ENCODE measurements at regions not wholly inside any gene's neighbourhood (a gene's known extent, or its start where the extent isn't known, plus 50 kb on each side); places are given as distances from the start of the nearest gene placed in this dataset.
"Not testable (repeated sequence)": the region's sequence is repeated elsewhere in the genome, so short reads cannot be mapped to it uniquely, and the experiment has no call there.

- DNase-seq, result no peak
Observed at GRCh38 chr6:76942203-76942966, 520.9 kb downstream of the HTR1B start.

- no peak for DNase-seq
Observed at GRCh38 chr6:76940191-76940590, 523.1 kb downstream of the HTR1B start.

DNA sequence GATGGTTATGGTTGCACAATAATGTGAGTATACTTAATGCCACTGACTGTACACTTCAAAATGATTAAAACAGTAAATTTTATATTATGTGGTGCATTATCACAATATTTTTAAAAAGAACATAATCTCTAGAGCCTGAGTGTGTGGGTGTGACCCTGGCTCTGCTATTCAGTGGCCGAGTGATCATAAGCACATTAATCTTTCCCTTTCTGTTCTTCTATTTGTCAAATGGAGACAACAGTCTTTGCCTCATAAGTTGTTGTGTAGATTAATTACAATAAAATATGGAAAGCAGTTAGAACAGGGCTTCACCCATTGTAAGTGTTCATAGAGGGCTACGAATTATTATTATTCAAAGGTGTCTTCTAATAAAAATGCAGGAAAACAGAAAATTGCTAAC is 548.6 kb downstream of the HTR1B start:
- DNase-seq, result no peak

DNA sequence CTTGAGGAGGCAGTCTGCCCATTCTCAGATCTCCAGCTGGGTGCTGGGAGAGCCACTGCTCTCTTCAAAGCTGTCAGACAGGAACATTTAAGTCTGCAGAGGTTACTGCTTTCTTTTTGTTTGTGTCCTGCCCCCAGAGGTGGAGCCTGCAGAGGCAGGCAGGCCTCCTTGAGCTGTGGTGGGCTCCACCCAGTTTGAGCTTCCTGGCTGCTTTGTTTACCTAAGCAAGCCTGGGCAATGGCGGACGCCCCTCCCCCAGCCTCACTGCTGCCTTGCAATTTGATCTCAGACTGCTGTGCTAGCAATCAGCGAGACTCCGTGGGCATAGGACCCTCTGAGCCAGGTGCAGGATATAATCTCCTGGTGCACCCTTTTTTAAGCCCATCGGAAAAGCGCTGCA is 557.8 kb downstream of the HTR1B start:
- not testable (repeated sequence) for DNase-seq

GRCh38 chr6:76892542-76892941 is 570.7 kb downstream of the HTR1B start:
- no peak for DNase-seq

GRCh38 chr6:76888351-76888750 is 574.9 kb downstream of the HTR1B start:
- no peak for DNase-seq

- peak in 1 of 2 experiments; percentile 20 for DNase-seq
Observed at GRCh38 chr6:76886900-76887299, 576.4 kb downstream of the HTR1B start.

DNA sequence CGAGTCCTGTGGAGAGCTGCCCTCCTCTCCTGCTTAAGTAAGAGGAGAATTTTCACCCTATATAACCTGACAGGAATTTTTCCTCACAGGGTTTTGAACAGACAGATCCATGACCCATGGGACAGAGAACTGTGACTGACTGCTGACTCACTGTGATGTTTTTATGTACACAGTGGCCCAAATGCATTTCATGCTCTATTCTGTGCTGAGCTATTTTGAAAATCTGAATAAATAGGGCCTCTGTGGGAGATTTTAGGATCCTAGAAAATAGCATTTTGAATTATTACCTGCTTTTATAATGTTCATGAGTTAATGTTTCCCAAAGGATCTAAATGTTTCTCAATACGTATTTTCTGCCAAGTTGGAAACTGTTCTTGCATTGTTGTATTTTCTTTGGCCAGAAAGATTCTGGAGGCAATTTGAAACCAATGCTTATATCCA is 577.4 kb downstream of the HTR1B start:
- no peak for DNase-seq

- no peak for DNase-seq
Observed at GRCh38 chr6:76881414-76881813, 581.9 kb downstream of the HTR1B start.

DNA sequence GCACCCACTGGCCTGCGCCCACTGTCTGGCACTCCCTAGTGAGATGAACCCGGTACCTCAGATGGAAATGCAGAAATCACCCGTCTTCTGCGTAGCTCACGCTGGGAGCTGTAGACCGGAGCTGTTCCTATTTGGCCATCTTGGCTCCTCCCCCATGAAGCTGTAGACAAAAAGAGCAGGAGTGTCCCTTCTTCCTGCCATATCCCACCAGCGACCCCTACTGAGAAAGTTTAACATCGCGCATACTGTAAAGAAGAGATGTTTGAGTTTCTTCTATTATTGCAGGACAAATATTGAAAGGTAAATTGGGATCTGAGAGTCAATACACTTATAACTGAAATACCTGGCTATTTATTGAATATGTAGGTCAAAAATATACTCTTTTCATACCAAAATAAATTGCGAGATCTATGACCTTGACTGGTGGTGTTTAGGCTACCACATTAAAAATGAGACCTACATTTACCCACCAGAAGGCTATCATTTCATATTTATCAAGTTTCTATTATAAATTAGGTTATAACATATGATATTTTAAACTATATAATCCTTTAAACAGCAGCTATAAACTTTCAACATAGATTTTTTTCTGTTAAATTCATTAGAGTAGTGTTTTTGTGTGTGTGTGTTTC is 586.3 kb downstream of the HTR1B start:
- peak in 1 of 2 experiments; percentile 2 for DNase-seq

DNA sequence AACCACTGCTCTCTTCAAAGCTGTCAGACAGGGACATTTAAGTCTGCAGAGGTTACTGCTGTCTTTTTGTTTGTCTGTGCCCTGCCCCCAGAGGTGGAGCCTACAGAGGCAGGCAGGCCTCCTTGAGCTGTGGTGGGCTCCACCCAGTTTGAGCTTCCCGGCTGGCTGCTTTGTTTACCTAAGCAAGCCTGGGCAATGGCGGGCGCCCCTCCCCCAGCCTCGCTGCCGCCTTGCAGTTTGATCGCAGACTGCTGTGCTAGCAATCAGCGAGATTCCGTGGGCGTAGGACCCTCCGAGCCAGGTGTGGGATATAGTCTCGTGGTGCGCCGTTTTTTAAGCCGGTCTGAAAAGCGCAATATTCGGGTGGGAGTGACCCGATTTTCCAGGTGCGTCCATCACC is 586.9 kb downstream of the HTR1B start:
- not testable (repeated sequence) for DNase-seq

- DNase-seq, result no peak
Observed at GRCh38 chr6:76867182-76867581, 596.1 kb downstream of the HTR1B start.

GRCh38 chr6:76866091-76866915 is 597.0 kb downstream of the HTR1B start:
- no peak for DNase-seq

DNA sequence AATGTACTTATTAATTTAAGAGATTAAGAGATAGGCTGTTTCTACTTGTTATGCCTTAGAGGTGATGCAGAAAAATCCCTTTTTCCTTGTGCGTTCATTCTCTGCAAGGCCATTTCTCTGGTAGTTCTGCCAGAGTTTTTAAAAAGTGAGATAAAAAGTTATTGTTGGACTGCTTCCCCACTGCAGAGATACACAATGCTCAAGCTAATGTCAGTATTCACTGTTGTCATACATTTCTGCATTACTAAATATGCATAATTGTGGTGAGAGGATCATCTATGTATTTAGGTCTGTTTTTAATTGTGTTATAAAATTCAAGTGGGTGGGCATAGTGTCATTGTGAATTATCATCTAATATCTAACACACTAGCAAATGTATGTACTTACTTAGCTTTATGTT is 600.4 kb downstream of the HTR1B start:
- DNase-seq, result no peak

DNA sequence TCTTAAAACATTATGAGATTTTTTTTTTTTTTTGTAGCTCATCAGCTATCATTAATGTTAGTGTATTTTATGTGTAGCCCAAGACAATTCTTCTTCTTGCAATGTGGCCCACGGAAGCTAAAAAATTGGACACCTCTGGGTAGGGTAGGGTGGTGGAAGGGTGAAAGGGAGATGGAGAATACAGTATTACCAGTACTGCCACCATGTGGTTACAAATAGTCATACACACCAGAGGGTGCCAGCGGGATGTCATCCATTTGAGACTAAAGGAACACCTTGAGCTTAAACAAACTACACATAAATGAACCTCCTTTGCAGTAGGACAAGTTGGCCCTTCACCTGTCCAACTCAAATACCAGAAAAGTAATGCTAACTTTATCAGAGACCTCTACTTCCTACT is 601.9 kb downstream of the HTR1B start:
- peak in 1 of 2 experiments; percentile 8 for DNase-seq

DNA sequence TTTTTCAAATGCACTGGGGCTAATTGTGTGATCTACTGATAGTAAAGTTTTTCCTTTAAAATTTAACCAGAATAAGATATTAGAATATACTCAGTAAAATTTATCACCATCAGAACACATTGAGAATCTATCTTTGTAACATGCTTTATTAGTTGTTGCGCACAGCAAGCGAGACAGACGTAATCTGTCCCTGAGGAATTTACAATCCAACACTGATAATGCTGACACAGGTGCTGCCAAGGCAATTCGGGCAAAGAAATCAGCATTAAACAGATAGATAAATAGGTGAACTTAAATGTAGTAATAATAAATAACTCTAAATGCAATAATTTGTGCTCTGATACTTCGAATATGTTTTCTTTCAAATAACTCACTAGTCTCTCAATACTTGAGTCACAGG is 607.2 kb downstream of the HTR1B start:
- no peak for DNase-seq

DNA sequence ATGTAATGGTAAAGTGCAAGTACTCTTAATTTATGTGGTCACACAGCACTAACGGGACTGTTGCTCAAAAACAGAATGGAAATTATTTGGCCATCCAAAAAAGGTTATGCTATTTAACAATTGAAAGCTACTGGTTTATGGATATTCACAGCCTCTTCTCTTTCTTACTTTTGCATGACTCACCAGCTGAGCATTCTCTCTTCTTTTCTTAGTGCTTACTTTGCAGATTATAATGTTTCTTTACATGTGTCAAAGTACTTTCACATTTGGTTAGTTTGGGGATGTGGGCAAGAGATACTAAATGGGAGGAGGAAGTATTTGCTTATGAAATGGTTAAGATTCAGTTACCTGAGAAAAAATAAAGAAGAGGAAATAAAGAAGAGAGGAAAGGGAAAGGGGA is 610.5 kb downstream of the HTR1B start:
- no peak for DNase-seq

DNA sequence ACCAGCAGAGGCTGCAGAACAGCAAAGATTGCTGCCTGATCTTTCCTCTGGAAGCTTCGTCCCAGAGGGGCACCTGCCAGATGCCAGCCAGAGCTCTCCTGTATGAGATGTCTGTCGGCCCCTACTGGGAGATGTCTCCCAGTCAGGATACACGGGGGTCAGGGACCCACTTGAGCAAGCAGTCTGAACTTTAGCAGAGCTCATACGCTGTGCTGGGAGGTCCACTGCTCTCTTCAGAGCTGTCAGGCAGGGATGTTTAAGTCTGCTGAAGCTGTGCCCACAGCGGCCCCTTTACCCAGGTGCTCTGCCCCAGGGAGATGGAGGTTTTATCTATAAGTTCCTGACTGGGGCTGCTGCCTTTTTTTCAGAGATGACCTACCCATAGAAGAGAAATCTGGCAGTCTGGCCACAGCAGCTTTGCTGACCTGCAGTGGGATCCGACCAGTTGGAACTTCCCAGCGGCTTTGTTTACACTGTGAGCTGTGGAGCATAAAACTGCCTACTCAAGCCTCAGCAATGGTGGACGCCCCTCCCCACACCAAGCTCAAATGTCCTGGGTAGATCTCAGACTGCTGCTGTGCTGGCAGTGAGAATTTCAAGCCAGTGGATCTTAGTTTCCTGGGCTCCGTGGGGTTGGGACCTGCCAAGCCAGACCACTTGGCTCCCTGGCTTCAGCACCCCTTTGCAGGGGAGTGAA is 613.9 kb downstream of the HTR1B start:
- not testable (repeated sequence) for DNase-seq

DNA sequence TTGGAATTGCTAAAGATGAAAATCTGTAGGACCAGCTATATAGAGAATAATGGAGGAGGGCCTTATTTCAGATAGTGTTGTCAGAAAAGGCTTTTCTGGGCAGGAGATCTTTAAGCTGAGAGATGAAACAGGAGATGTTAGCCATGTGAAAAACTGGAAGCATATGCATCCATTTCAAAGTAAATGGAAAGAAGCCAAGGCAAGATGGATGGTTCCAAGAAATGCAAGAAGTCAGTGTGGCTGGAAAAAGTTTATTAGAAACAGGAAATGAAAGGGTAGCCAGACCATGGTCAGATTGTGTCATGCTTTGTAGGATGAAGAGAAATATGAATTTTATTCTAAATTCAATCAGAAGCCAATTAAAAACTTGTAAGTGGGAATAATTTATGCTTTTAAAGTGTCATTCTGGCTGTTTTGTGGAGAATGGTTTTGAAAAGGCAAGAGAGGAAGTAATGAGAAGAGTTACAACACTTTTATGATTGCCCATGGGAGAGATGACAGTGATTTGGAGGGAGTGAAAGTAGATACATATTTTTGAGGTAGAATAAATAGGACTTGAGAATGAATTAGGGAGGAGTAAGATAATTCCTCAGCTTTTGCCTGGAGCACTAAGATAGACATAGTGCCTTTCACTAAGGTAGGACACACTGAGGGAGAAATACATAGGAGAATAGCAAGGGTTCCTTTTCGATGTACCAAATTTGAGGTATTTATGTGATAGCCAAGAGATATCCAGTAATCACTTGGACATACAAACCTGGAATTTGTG is 620.1 kb downstream of the HTR1B start:
- peak in 1 of 2 experiments; percentile 1 for DNase-seq

DNA sequence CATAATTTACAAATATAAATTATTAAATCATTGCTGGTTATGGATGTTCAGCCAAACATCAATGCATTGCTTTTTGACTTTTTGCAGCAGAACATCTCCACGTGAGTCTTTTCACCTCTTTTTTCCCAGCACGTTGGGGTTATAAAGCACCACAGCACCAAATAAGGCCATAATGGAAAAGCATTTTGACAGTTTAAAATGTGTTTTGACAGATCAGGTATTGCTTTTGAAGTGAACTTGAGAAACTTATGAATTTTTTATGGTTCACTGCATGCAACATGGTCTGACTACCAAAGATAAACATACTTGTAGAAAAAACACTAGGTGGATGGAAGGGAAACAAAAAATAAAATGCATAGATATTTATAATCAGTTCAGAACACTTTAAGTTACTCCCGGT is 622.4 kb downstream of the HTR1B start:
- DNase-seq, result no peak

DNA sequence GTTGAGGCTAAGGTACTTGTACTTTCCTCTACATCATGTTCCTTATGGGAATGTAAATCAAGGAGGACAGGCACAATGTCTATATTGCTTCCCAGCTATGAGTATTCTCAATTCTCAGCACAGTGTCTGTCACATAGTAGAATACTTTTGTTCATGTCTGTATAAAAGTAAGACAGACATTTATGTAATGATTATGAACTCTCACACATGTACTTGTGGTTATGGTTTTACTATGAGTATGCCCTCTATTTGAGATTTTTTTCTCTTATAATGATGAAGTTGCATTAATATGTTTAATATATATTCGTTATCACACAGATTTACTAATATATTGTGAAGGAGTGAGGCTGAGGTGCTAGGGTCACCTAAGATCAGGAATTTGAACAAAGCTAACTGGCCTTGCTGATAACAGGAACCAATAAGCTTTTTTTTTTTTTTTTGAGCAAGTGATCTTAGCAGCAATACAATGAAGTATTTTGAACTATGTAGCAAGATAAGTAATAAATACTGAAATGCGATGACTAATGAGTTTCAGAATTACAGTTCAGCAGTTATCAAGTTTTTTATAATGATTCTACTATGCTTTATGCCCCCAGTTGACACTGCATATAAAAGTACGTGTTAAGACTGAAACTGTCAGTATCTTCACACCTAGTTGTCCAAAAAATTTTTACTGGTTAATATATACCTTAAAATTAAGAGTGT is 623.1 kb downstream of the HTR1B start:
- no peak for DNase-seq

DNA sequence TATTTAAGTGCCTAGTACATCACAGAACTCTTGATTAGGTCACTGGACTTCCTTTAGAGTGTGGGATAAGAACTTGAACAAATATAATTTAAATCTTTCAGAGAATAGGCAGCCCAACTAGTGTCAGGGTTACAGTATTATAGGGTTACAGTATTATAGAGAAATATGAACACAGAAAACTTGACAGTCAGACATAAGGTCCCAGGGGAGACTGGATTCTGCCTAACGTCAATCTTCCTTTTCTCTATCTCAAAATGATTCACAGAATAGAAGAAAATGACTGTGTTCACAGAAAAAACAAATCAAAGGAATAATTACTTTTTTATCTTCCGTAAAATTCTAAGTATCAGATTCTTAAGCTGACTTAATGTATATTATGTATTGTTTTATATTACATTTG is 623.8 kb downstream of the HTR1B start:
- no peak for DNase-seq
